ENCODE measurements at regions not wholly inside any gene's neighbourhood (a gene's known extent, or its start where the extent isn't known, plus 50 kb on each side); places are given as distances from the start of the nearest gene placed in this dataset.

- no peak for TF ChIP-seq CBFB (CRISPR knock-in tag; IDR thresholded peaks at IDR 0.05)
- TF ChIP-seq CTCF (IDR thresholded peaks at IDR 0.05 in 2 of 3, conservative IDR thresholded peaks at IDR 0.05 in 1 of 3; ENCODE audit: insufficient read depth in 2 of 3, low read depth in 1 of 3, low read length in 3 of 3) = no peak
- no peak for TF ChIP-seq POLR2AphosphoS5 (IDR thresholded peaks at IDR 0.05; ENCODE audit: control insufficient read depth, insufficient read depth, low read depth, low read length)
- TF ChIP-seq CBX8 (IDR thresholded peaks at IDR 0.05; ENCODE audit: borderline replicate concordance, extremely low read depth, low read depth, low read length, poor library complexity, severe bottlenecking) = no peak
Observed at GRCh38 chr11:126139111-126140091, 72.0 kb downstream of the RPUSD4 start.
